ENCODE measurements at regions not wholly inside any gene's neighbourhood (a gene's known extent, or its start where the extent isn't known, plus 50 kb on each side); places are given as distances from the start of the nearest gene placed in this dataset.

- H3K4me1 Mint-ChIP-seq (ENCODE audit: low read depth), result no peaks in the 10 kb centered on the region
- ATAC-seq (replicated peaks in 1 of 2), result no peak
- H3K36me3 Mint-ChIP-seq (ENCODE audit: insufficient read depth in 2 of 2), result no peaks in the 10 kb centered on the region
- no peak for DNase-seq
- H3K27me3 Mint-ChIP-seq (ENCODE audit: low read depth), result no peaks in the 10 kb centered on the region
- H3K4me3 Mint-ChIP-seq, result no peak overlapping the region
- H3K9me3 Mint-ChIP-seq, result no peaks in the 10 kb centered on the region
- no peak overlapping the region for H3K27ac Mint-ChIP-seq
Measured at GRCh38 chr5:106876665-106877194, 794.0 kb downstream of the EFNA5 start.

DNA sequence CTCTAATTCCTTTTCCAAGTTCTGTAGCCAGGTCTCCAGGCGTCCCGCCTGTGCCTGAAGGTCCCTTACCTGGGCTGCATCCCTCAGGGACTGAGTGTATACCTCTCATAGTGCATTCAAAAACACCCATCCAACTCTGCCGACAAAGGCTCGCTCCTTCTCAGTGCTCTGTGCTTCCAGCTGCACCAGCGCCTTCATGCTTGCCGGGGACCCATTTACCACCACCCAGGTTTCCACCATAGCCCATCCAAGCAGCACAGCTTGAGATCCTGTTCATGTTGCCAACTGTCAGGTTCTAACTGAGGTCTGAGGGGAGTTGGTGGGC, 794.5 kb downstream of the EFNA5 start:
- no peak for DNase-seq

DNA sequence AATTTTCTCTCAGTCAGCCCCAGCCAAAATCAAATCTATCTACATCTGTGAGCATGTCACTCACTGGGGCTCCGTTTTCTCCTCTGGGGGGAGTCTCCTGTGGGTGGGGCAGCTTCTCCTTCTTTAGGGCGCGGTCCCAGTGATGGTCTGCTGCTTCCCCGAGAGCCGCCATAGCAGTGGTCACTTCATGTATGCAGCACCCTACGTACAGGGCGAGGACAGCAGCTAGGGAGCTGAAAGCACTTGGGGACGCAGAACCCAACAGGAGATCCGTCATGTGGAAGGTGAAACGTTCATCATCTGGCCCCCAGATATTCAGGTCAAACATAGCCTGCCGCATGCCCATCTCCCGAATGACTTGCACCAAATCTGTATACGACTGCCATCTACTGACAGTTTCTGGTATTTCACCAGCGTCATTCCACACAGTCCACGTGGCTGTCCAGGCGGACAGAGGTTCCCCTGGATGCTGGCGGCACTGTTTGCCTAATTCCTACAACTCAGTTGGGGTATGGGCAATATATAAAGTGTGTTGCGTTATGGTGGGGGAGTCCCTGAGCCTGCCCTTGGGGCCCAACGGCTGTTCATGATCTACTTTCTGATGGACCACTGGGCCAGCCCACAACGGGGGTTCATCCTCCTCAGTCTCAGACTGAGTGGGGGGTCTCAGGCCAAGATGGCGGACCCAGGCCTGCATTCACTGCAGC, 795.0 kb downstream of the EFNA5 start:
- Mint-ChIP-seq H3K9me3 (no peaks in the 10 kb centered on the region), H3K4me1 (ENCODE audit: low read depth) (no peaks in the 10 kb centered on the region), H3K27ac (no peak overlapping the region), H3K4me3 (no peak overlapping the region), H3K27me3 (ENCODE audit: low read depth) (no peaks in the 10 kb centered on the region), H3K36me3 (ENCODE audit: insufficient read depth in 2 of 2) (no peaks in the 10 kb centered on the region)
- no peak for ATAC-seq (replicated peaks in 1 of 2)
- DNase-seq, result peak in 1 of 2 donors; percentile 2

More for the DNA sequence above, 794.5 kb downstream of the EFNA5 start:
- Mint-ChIP-seq H3K4me1 (ENCODE audit: low read depth) (no peaks in the 10 kb centered on the region), H3K9me3 (no peaks in the 10 kb centered on the region), H3K27me3 (ENCODE audit: low read depth) (no peaks in the 10 kb centered on the region), H3K36me3 (ENCODE audit: insufficient read depth in 2 of 2) (no peaks in the 10 kb centered on the region), H3K4me3 (no peak overlapping the region), H3K27ac (no peak overlapping the region)
- no peak for ATAC-seq (replicated peaks in 1 of 2)

GRCh38 chr5:106874974-106875373, 795.8 kb downstream of the EFNA5 start:
- DNase-seq (no peak), ATAC-seq (replicated peaks in 1 of 2) (no peak)
- no peaks in the 10 kb centered on the region for H3K36me3 Mint-ChIP-seq (ENCODE audit: insufficient read depth in 2 of 2)
- no peak overlapping the region for H3K4me3 Mint-ChIP-seq
- no peaks in the 10 kb centered on the region for H3K27me3 Mint-ChIP-seq (ENCODE audit: low read depth)
- H3K9me3 Mint-ChIP-seq, result no peaks in the 10 kb centered on the region
- H3K27ac Mint-ChIP-seq, result no peak overlapping the region
- no peaks in the 10 kb centered on the region for H3K4me1 Mint-ChIP-seq (ENCODE audit: low read depth)

DNA sequence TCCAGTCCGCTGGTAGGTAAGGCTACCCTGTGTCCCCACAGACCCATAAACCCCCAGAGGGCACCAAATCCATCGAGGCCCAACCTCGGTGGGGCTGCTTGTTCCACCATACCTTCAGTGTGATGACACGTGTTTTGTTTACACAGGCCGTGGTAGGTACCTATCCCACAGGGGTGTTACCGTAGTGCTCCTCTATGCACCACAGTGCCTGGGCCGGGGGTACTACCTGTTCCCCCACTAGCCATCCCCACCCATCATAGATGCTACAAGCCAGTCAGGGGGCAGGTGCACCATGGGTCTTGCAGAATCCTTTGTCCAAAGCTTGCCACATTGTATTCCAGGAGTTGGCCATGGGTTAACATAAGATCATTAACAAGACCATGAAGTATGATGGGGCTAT, 796.2 kb downstream of the EFNA5 start:
- H3K4me1 Mint-ChIP-seq (ENCODE audit: low read depth), result no peaks in the 10 kb centered on the region
- no peaks in the 10 kb centered on the region for H3K27me3 Mint-ChIP-seq (ENCODE audit: low read depth)
- no peaks in the 10 kb centered on the region for H3K9me3 Mint-ChIP-seq
- no peak overlapping the region for H3K4me3 Mint-ChIP-seq
- no peak overlapping the region for H3K27ac Mint-ChIP-seq
- DNase-seq (no peak), ATAC-seq (replicated peaks in 1 of 2) (no peak)
- no peaks in the 10 kb centered on the region for H3K36me3 Mint-ChIP-seq (ENCODE audit: insufficient read depth in 2 of 2)

DNA sequence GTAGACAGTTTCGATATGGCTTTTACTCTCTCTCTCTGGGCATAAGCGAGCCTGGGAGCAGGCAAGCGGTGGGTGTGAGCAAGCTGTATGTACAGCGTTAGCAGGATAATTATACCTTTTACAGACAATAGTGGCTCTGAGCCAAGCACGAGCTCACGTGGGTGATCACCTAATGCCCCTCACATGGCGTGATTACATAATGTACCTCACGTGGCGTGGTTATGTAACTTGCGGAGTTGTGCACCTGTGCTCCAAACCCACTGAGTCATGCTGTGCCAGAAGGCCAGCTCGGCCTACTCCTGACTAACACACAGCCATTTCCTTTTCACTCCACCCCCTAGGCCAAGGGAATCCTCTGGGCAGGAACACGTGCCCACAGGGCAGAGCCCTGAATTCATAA, 797.2 kb downstream of the EFNA5 start:
- Mint-ChIP-seq H3K36me3 (ENCODE audit: insufficient read depth in 2 of 2) (no peaks in the 10 kb centered on the region), H3K9me3 (no peaks in the 10 kb centered on the region), H3K27me3 (ENCODE audit: low read depth) (no peaks in the 10 kb centered on the region), H3K4me3 (no peak overlapping the region), H3K4me1 (ENCODE audit: low read depth) (no peaks in the 10 kb centered on the region), H3K27ac (no peak overlapping the region)
- ATAC-seq (replicated peaks in 1 of 2) (no peak), DNase-seq (no peak)

DNA sequence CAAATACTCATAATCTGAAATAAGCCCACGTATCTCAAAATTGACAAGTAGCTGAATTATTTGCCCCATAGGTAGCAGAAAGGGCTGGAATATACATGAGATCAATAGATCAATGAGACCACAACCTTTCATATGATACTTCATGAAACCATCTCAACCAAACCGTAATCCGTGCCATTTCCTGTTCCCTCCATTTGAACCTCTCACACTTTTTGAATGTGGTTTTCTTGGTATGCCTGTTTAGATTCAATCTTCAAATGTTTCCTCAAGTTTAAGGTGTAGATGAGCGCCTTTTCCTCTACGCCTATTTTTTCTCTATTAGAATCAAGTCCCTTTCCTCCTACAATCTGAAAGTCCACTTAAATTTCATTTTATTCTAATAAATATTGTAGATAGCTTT, 805.5 kb downstream of the EFNA5 start:
- Mint-ChIP-seq H3K27ac (no peak overlapping the region), H3K4me3 (no peak overlapping the region), H3K27me3 (ENCODE audit: low read depth) (no peaks in the 10 kb centered on the region), H3K36me3 (ENCODE audit: insufficient read depth in 2 of 2) (no peaks in the 10 kb centered on the region), H3K9me3 (peaks cover 2 to 3% of the 10 kb centered on the region in 2 donors), H3K4me1 (ENCODE audit: low read depth) (peaks cover 4% of the 10 kb centered on the region)
- DNase-seq (no peak), ATAC-seq (replicated peaks in 1 of 2) (no peak)

GRCh38 chr5:106862450-106863193, 808.1 kb downstream of the EFNA5 start:
- Mint-ChIP-seq H3K27me3 (ENCODE audit: low read depth) (no peaks in the 10 kb centered on the region), H3K36me3 (ENCODE audit: insufficient read depth in 2 of 2) (no peaks in the 10 kb centered on the region), H3K27ac (no peak overlapping the region), H3K4me1 (ENCODE audit: low read depth) (peaks cover 4% of the 10 kb centered on the region), H3K9me3 (peaks cover 2 to 3% of the 10 kb centered on the region in 2 donors), H3K4me3 (no peak overlapping the region)
- DNase-seq, result no peak
- ATAC-seq (replicated peaks in 1 of 2), result no peak

DNA sequence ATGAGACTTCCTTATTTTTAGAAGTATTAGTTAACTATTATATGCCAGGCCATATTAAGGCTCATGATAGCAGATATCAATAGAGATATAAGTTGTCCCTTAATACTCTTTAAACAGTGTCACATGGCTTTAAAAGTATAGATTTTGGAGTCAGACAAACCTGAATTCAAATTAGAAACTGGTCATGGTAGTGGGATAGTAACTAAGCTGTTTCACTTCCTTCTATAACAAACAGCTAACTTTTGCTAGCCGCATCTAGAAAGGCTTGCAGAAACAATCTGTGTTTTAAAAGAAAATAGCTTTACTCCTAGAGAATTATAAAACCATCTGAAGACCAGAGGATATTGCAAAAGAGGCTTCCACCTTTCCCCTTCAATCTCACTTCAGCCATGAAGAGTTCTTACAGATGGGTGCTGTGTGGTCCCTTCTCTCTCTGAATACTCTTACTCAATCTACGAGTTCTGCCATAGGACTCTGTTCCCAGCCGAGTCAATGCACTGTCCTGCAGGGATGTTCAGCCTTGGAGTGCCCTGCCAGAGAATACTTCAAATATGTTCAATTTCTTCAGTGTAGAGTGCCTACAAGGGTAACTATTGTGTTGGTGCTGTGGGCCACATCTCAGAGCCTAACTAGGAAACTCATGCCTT, 810.2 kb downstream of the EFNA5 start:
- no peak for DNase-seq
- H3K9me3 Mint-ChIP-seq, result peaks cover 0 to 2% of the 10 kb centered on the region in 2 donors
- H3K36me3 Mint-ChIP-seq (ENCODE audit: insufficient read depth in 2 of 2), result no peaks in the 10 kb centered on the region
- H3K27ac Mint-ChIP-seq, result no peak overlapping the region
- H3K4me1 Mint-ChIP-seq (ENCODE audit: low read depth), result peaks cover 4% of the 10 kb centered on the region
- H3K4me3 Mint-ChIP-seq, result no peak overlapping the region
- no peaks in the 10 kb centered on the region for H3K27me3 Mint-ChIP-seq (ENCODE audit: low read depth)
- no peak for ATAC-seq (replicated peaks in 1 of 2)

DNA sequence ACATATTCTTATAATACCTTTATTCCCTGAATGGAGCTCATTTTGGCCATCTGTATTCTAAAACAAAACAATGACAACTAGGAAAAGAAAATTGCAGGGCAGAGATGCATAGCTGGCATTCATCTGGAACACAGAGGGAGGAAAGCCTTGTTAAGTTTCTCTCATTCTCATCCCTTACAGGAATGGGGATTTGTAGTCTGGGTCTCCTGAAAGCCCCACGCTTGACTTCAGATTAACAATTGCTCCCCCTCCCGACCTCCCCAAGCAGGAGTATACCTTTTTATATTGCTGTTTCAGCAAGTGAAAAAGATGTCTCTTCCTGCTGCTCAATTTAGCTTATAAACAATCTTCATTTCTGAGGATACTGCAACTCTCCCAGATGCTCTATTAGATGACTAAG, 812.1 kb downstream of the EFNA5 start:
- Mint-ChIP-seq H3K36me3 (ENCODE audit: insufficient read depth in 2 of 2) (no peaks in the 10 kb centered on the region), H3K27ac (no peak overlapping the region), H3K9me3 (no peaks in the 10 kb centered on the region), H3K4me3 (no peak overlapping the region), H3K4me1 (ENCODE audit: low read depth) (no peaks in the 10 kb centered on the region), H3K27me3 (ENCODE audit: low read depth) (no peaks in the 10 kb centered on the region)
- DNase-seq (no peak), ATAC-seq (replicated peaks in 1 of 2) (no peak)

GRCh38 chr5:106854922-106855321, 815.8 kb downstream of the EFNA5 start:
- no peaks in the 10 kb centered on the region for H3K27me3 Mint-ChIP-seq (ENCODE audit: low read depth)
- H3K36me3 Mint-ChIP-seq (ENCODE audit: insufficient read depth in 2 of 2), result peaks cover 0 to 1% of the 10 kb centered on the region in 2 donors
- H3K4me1 Mint-ChIP-seq (ENCODE audit: low read depth), result no peaks in the 10 kb centered on the region
- no peak overlapping the region for H3K4me3 Mint-ChIP-seq
- ATAC-seq (replicated peaks in 1 of 2) (no peak), DNase-seq (no peak)
- no peaks in the 10 kb centered on the region for H3K9me3 Mint-ChIP-seq
- no peak overlapping the region for H3K27ac Mint-ChIP-seq

- no peak for ATAC-seq (replicated peaks in 1 of 2)
- no peaks in the 10 kb centered on the region for H3K4me1 Mint-ChIP-seq (ENCODE audit: low read depth)
- no peak overlapping the region for H3K4me3 Mint-ChIP-seq
- H3K9me3 Mint-ChIP-seq, result no peaks in the 10 kb centered on the region
- peaks cover 0 to 1% of the 10 kb centered on the region in 2 donors for H3K36me3 Mint-ChIP-seq (ENCODE audit: insufficient read depth in 2 of 2)
- no peak for DNase-seq
- no peaks in the 10 kb centered on the region for H3K27me3 Mint-ChIP-seq (ENCODE audit: low read depth)
- peak overlapping the region; percentile 82 for H3K27ac Mint-ChIP-seq
Measured at GRCh38 chr5:106854105-106854687, 816.5 kb downstream of the EFNA5 start.

GRCh38 chr5:106853266-106853665, 817.5 kb downstream of the EFNA5 start:
- H3K27me3 Mint-ChIP-seq (ENCODE audit: low read depth), result no peaks in the 10 kb centered on the region
- H3K9me3 Mint-ChIP-seq, result no peaks in the 10 kb centered on the region
- no peaks in the 10 kb centered on the region for H3K4me1 Mint-ChIP-seq (ENCODE audit: low read depth)
- H3K36me3 Mint-ChIP-seq (ENCODE audit: insufficient read depth in 2 of 2), result peaks cover 0 to 1% of the 10 kb centered on the region in 2 donors
- ATAC-seq (replicated peaks in 1 of 2) (no peak), DNase-seq (no peak)
- no peak overlapping the region for H3K4me3 Mint-ChIP-seq
- H3K27ac Mint-ChIP-seq, result no peak overlapping the region

Measured in activated T-cell treated with anti-CD3 and anti-CD28 coated beads, Interleukin-2, amount 50 U/mL, for 72 hours (primary cell).